Erythroblast (primary cell): ENCODE measurements at regions not wholly inside any gene's neighbourhood (a gene's known extent, or its start where the extent isn't known, plus 50 kb on each side); places are given as distances from the start of the nearest gene placed in this dataset.

Experiments used
- GATA1 ChIP-seq: IDR thresholded peaks from 2 replicates; pipeline ENCODE4 v1.6.1; 2011; ENCODE audit warnings: low read depth, mild to moderate bottlenecking, control low read depth, low read length, moderate library complexity
- POLR2A ChIP-seq: IDR thresholded peaks from 2 replicates; pipeline ENCODE4 v1.6.1; 2011; ENCODE audit warnings: mild to moderate bottlenecking, low read length

GRCh38 chr1:204817341-204817740 is 53.3 kb upstream of the NFASC start:
- TF ChIP-seq POLR2A (no peak), GATA1 (no peak)
